GM12875 (cell line): ENCODE measurements at regions not wholly inside any gene's neighbourhood (a gene's known extent, or its start where the extent isn't known, plus 50 kb on each side); places are given as distances from the start of the nearest gene placed in this dataset.

Experiments
- H3K4me3 ChIP-seq: one replicate; pipeline ENCODE4 v1.5.1; 2011; ENCODE audit warnings: low read depth, low read length, control low read depth
- TF ChIP-seq, protein P1 (sequence below): IDR thresholded peaks from 2 replicates; pipeline ENCODE4 v1.5.1; 2011; ENCODE audit warnings: low read depth, mild to moderate bottlenecking, control low read depth, inconsistent platforms, low read length, moderate library complexity, borderline replicate concordance; ENCODE audit not compliant: insufficient read depth

DNA sequence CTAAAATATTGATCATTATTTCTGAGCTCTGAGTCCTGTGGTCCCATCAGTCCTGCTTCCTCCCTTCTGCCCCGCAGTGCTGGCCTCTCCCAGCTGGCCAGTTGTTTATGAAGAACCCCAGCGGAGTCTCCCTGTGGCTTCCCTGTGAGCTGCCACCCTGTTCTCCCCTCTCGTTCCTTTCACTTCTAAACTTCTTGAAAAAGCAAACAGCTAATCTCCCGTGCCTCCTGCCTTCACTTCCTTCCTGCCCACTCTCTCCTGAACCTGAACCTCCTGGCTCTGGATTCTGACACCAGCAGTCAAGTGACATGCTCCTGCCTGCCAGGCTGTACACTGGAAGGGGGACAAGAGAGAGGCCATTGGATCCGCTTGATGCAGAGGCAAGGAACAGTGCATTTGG is 63.7 kb upstream of the ZPBP start:
- TF ChIP-seq, protein P1, sequence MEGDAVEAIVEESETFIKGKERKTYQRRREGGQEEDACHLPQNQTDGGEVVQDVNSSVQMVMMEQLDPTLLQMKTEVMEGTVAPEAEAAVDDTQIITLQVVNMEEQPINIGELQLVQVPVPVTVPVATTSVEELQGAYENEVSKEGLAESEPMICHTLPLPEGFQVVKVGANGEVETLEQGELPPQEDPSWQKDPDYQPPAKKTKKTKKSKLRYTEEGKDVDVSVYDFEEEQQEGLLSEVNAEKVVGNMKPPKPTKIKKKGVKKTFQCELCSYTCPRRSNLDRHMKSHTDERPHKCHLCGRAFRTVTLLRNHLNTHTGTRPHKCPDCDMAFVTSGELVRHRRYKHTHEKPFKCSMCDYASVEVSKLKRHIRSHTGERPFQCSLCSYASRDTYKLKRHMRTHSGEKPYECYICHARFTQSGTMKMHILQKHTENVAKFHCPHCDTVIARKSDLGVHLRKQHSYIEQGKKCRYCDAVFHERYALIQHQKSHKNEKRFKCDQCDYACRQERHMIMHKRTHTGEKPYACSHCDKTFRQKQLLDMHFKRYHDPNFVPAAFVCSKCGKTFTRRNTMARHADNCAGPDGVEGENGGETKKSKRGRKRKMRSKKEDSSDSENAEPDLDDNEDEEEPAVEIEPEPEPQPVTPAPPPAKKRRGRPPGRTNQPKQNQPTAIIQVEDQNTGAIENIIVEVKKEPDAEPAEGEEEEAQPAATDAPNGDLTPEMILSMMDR, result no peak
- H3K4me3 ChIP-seq, result no peak overlapping the region

DNA sequence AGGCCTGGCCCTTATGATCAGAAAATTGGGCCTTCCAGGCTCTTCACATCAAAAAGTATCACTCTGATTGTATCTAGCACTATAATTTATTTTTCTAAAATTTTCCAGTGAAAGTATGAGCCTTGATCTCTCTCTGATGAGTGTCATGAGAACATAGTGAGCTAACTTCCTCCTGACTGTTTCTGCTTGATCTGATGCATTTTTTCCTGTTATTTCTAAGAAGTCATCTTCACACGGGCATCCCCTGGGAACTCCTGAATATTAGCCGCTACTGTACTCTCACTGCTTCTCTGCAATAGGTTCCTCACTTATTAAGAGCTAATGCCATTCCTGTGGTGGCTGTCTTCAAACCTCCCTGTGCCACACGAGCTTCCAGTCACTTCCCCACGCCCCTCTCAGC is 63.1 kb upstream of the ZPBP start:
- H3K4me3 ChIP-seq, result no peak overlapping the region
- TF ChIP-seq, protein P1, result no peak

DNA sequence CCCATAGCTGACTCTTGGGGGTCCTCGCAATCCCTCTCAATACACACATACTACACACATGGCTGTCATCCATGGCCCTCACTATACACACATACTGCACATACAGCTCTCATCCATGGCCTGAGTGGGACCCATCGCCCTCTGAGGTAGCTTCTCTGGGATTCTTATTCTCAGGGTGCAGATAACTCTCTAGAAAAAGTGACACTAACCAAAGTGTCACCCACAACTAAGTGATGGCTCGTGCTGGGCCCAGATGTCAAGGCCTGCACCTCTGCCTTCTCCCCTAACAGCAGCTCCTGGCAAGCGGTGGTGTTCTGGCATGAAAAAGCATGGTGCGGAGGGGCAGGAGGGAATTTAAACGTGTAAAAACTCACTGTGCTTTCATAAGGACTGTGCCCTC is 62.7 kb upstream of the ZPBP start:
- TF ChIP-seq, protein P1, result no peak
- H3K4me3 ChIP-seq, result no peak overlapping the region

DNA sequence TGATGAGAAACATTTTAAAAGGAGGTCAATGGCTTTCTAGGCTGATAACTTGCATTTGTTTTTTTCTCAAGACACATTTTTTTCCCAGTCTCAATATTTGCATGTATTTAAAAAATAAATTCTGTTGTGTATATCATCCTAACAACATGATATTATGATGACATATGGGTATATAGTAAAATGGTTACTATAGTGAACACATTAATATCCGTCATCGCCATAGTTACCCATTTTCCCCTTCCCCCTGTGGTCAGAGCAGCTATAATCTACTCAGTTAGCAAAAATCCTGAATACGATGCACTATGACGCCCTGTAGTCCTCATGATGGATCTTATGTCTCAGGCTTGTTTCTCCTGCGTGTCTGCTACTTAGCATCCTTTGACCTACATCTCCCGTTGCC is 60.9 kb upstream of the ZPBP start:
- TF ChIP-seq, protein P1, result no peak
- H3K4me3 ChIP-seq, result no peak overlapping the region

DNA sequence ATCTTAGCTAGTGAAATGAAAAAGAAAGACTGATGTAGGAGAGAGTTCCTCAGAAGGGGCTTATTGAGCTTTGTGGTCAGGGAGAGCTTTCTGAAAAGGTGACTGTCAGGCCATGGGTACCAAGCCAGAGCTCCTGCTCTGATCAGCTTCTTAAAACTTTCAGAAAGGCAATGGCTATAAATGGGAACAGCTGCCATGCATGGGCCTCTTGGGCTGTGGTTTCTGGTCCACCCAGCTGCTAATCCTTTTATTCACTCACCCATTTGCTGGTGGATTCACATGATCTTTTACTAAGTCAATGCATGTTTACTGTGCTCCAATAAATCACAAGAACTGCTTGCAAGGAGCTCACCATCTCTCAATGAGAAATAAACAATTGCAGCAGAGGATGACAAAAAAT is 60.1 kb upstream of the ZPBP start:
- no peak overlapping the region for H3K4me3 ChIP-seq
- TF ChIP-seq, protein P1, result no peak

DNA sequence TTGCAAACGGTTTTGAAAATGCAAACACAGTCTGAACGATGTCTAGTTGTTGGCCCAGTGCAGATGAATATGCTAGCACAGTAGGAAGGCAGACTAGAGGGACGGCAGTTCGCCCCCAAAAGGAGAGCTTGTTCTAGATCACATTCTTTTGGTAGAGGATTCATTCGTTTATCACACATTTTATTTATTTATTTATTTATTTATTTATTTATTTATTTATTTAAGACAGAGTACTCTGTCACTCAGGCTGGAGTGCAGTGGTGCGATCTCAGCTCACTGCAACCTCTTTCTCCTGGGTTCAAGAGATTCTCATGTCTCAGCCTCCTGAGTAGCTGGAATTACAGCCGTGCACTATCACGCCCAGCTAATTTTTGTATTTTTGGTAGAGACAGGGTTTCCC is 59.4 kb upstream of the ZPBP start:
- TF ChIP-seq, protein P1, result no peak
- no peak overlapping the region for H3K4me3 ChIP-seq

DNA sequence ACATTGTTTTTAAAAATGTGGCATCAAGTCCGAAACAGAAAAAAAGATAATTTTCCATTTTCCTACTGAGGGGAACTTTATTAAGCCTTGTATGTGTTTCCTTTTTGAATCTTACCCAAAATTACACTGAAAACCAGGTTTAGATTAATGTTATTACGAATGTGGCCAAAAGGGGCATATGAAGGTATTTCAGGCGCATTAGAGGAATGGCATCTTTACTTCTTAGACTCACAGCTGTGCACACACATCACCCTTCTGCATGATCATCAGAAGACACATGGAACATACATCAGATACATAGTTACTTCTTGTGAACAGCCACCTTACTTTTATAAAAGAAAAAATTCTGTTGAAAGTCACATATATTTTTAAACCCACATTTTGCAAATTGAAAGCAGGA is 58.6 kb upstream of the ZPBP start:
- no peak overlapping the region for H3K4me3 ChIP-seq
- TF ChIP-seq, protein P1, result no peak
